Testis (tissue), 2 donors: ENCODE measurements at regions not wholly inside any gene's neighbourhood (a gene's known extent, or its start where the extent isn't known, plus 50 kb on each side); places are given as distances from the start of the nearest gene placed in this dataset.

Source experiments
- POLR2A ChIP-seq: fragments of 450-650 bp; IDR thresholded peaks from one replicate; pipeline ENCODE4 v1.6.1; 2017; ENCODE audit warnings: antibody characterized with exemption, mild to moderate bottlenecking, moderate library complexity
- TF ChIP-seq, protein P1 (sequence below), 3 experiments: fragments of 450-650 bp in 2 of 3; fragments of 200-600 bp in 1 of 3; sonication (generic) in 1 of 3; IDR thresholded peaks; one replicate each; pipeline ENCODE4 v1.5.1; 2016 to 2019; ENCODE audit warnings: antibody characterized with exemption in 3 of 3, mild to moderate bottlenecking in 2 of 3, moderate library complexity in 1 of 3

DNA sequence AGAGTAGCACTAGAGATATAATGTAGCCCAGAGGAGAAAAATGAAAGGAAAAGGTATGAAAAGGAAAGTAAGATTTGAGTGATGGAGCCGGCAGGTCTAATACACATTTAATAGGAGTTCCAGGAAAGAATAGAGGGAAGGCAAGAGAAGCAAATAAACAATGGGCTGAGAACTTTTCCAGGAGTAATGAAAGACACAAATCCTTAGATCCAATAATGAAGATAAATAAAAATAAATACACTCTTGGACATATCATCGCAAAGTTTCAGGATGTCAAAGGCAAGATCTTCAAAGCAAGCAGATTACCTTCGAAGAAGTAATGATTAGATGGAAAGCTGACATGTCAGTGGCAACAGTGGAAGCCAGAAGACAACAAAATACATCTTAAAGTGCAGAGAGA is 102.0 kb upstream of the YWHAQ start:
- TF ChIP-seq, protein P1, sequence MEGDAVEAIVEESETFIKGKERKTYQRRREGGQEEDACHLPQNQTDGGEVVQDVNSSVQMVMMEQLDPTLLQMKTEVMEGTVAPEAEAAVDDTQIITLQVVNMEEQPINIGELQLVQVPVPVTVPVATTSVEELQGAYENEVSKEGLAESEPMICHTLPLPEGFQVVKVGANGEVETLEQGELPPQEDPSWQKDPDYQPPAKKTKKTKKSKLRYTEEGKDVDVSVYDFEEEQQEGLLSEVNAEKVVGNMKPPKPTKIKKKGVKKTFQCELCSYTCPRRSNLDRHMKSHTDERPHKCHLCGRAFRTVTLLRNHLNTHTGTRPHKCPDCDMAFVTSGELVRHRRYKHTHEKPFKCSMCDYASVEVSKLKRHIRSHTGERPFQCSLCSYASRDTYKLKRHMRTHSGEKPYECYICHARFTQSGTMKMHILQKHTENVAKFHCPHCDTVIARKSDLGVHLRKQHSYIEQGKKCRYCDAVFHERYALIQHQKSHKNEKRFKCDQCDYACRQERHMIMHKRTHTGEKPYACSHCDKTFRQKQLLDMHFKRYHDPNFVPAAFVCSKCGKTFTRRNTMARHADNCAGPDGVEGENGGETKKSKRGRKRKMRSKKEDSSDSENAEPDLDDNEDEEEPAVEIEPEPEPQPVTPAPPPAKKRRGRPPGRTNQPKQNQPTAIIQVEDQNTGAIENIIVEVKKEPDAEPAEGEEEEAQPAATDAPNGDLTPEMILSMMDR (IDR thresholded peaks at IDR 0.05) = no peak
- TF ChIP-seq POLR2A = no peak
